GM10248 (cell line): ENCODE measurements at regions not wholly inside any gene's neighbourhood (a gene's known extent, or its start where the extent isn't known, plus 50 kb on each side); places are given as distances from the start of the nearest gene placed in this dataset.

Experiments used
- CTCF ChIA-PET: fragments of 300-600 bp; sonication (Branson Sonifier 250); formaldehyde crosslinking; extraction: SDS; loops from one replicate; lab custom pipeline; 2021; ENCODE audit warnings: antibody characterized with exemption; lab: Yijun Ruan, JAX
- POLR2A ChIA-PET: fragments of 350-650 bp; sonication (Branson Sonifier 250); formaldehyde crosslinking; extraction: SDS; loops from one replicate; lab custom pipeline; 2020; ENCODE audit warnings: antibody characterized with exemption; lab: Yijun Ruan, JAX
- DNase-seq: peaks from one replicate; pipeline ENCODE4 v3.0.0; 2012; ENCODE audit errors: extremely low spot score
- CTCF ChIP-seq: IDR thresholded peaks from 2 replicates; pipeline ENCODE4 v1.5.1; 2012; ENCODE audit warnings: mild to moderate bottlenecking, low read depth; ENCODE audit errors: extremely low read depth, missing control alignments, control extremely low read depth

GRCh38 chr5:159440968-159441367, 110.7 kb upstream of the IL12B start:
- CTCF ChIA-PET: interaction anchor here (1.0 to 7.8 kb wide), 4 partner anchors 14 to 546 kb away, joined by 3 to 81 read pairs (median 20); no protein-coding TSS in a partner anchor
- no peak for DNase-seq
- no peak for TF ChIP-seq CTCF

DNA sequence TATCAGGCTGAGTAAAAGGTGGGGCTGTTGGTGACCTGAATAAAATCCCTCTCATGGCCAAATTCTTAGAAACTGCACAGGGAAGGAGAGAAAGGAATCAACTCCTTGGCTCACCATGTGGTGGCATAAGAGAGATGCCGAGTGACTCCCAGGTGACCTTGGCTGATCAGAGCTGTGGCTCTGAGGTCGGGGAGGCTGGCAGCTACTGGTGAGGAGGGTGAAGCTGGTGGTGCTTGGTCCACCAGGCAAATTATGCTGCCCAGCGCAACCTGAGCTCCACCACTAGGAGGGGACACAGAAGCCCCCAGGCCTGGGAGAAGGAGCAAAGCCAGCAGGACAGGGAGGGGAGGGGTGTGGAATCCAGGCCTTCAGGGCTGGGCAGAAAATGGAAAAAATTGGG, 111.2 kb upstream of the IL12B start:
- POLR2A ChIA-PET: no interaction called here
- CTCF ChIA-PET: interaction anchor here (1.0 to 7.8 kb wide), 7 partner anchors 8 to 546 kb away, joined by 3 to 81 read pairs (median 15); no protein-coding TSS in a partner anchor
- TF ChIP-seq CTCF: no peak
- no peak for DNase-seq

More at GRCh38 chr5:159440968-159441367, 110.7 kb upstream of the IL12B start:
- POLR2A ChIA-PET: no interaction called here

GRCh38 chr5:159442206-159442850, 112.0 kb upstream of the IL12B start:
- TF ChIP-seq CTCF: no peak
- no peak for DNase-seq
- CTCF ChIA-PET: interaction anchor here (0.6 to 7.8 kb wide), 8 partner anchors 9 to 545 kb away, joined by 3 to 81 read pairs (median 9); no protein-coding TSS in a partner anchor
- POLR2A ChIA-PET: no interaction called here

DNA sequence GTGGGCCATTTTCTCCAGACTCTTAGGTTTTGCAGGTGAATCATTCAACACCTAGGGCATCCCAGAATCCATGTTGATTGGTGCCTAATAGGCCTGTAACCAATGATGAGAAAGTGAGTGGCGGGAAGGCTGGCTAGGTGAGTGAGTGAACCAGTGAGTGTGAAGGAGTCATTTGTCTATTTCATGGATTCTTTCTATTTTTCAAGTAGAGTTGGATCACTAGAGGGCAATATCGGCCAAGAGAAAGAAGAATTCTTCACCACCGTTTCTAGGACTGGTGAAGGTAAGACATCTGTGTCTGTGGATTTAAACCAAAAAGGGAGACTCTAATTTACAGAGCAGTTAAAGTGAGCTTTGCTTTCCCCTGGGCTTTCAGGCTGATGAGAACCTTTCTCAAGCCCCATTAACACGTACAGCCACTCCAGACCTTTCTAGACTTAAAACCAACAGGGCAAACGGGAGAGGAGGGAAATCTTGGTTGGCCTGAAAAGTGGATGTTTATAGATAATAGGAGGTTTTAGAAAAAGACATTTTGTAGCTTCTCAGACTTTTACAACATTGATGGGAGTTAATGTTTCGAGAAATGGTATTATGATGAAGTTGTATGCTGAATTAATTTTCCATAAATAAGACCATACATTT, 114.3 kb upstream of the IL12B start:
- CTCF ChIA-PET: interaction anchor here (0.9 to 7.8 kb wide), 14 partner anchors 10 to 565 kb away, joined by 3 to 81 read pairs (median 4); partner anchors contain the start of gene TTC1
- POLR2A ChIA-PET: no interaction called here
- DNase-seq: peak; percentile 50
- TF ChIP-seq CTCF: peak; percentile 42

DNA sequence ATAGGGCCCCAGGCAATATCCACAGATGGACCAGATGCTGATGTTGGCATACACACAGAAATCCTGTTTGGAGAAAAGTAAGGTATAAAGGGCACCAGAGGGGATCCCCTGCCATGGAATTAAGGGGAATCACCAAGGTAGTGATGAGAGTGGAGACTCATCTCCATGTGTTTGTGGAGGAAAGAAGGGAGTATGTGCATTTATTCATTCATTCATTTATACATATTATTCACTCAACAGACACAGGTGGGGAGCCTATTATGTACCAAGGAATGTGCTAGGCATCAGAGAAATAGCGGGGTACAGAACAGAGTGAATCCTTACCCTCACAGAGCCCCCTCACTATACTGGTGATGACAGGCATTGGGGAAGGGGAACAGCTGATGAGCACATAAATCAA, 116.8 kb upstream of the IL12B start:
- TF ChIP-seq CTCF: no peak
- POLR2A ChIA-PET: no interaction called here
- no peak for DNase-seq
- CTCF ChIA-PET: interaction anchor here (1.0 to 7.8 kb wide), 4 partner anchors 8 to 540 kb away, joined by 3 to 81 read pairs (median 4); no protein-coding TSS in a partner anchor

DNA sequence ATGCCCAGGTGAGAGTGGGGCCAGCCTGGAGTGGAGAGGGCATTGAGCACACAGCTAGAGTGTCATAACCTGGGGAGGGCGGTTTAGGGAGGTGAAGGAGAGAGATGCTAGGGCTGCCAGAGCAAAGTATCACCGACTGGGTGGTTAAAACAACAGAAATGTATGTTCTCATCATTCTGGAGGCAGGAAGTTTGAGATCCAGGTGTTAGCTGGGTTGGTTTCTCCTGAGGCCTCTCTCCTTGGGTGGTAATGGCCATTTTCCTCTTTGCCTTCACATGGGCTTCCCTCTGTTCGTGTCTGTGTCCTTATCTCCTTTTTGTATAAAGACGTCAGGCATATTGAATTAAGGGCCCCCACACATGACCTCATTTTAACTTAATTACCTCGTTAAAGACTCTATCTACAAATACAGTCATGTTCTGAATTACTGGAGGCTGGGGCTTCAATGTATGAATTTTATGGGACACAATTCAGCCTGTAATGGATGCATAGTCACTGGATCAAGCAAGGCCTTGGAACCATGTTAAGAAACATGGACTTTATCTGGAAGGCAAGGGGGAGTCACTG, 118.6 kb upstream of the IL12B start:
- ChIA-PET POLR2A (no interaction called here), CTCF (interaction anchor here (0.7 to 1.4 kb wide), 4 partner anchors 19 to 47 kb away, joined by 3 to 4 read pairs (median 3); no protein-coding TSS in a partner anchor)
- no peak for TF ChIP-seq CTCF
- no peak for DNase-seq
